Gastrocnemius medialis (tissue), 4 donors: ENCODE measurements at regions not wholly inside any gene's neighbourhood (a gene's known extent, or its start where the extent isn't known, plus 50 kb on each side); places are given as distances from the start of the nearest gene placed in this dataset.

ENCODE experiments used
- CTCF ChIP-seq, 5 experiments: fragments of 450-650 bp in 3 of 5; fragments of 200-600 bp in 2 of 5; sonication (generic) in 2 of 5; IDR thresholded peaks in 4 of 5; conservative IDR thresholded peaks in 1 of 5; 1 replicate in 4 of 5; 2 replicates in 1 of 5; pipeline ENCODE4 v1.5.1; 2016 to 2019; ENCODE audit warnings: antibody characterized with exemption in 5 of 5, mild to moderate bottlenecking in 3 of 5, moderate library complexity in 3 of 5
- POLR2A ChIP-seq, 2 donors: fragments of 450-650 bp; IDR thresholded peaks; one replicate each; pipeline ENCODE4 v1.6.1; 2017; ENCODE audit warnings: antibody characterized with exemption in 2 of 2, mild to moderate bottlenecking in 2 of 2, moderate library complexity in 2 of 2

- TF ChIP-seq CTCF (IDR thresholded peaks at IDR 0.05 in 4 of 5, conservative IDR thresholded peaks at IDR 0.05 in 1 of 5) (no peak), POLR2A (IDR thresholded peaks at IDR 0.05) (no peak)
Measured at GRCh38 chr16:50992350-50993032, 158.6 kb downstream of the SALL1 start.
